HG02943 (cell line): ENCODE measurements at regions not wholly inside any gene's neighbourhood (a gene's known extent, or its start where the extent isn't known, plus 50 kb on each side); places are given as distances from the start of the nearest gene placed in this dataset.

Source experiments
- ATAC-seq: cut with Tn5 transposase; IDR thresholded peaks from one replicate; pipeline ENCODE4 v1.9.1; 2021; ENCODE audit warnings: mild to moderate bottlenecking, low read depth, moderate library complexity; ENCODE audit not compliant: unreplicated experiment

GRCh38 chr4:123826896-123827295, 430.3 kb downstream of the SPRY1 start:
- no peak for ATAC-seq

- ATAC-seq, result no peak
Measured at GRCh38 chr4:123827511-123827910, 430.9 kb downstream of the SPRY1 start.

- ATAC-seq, result no peak
Measured at GRCh38 chr4:123830930-123831329, 434.3 kb downstream of the SPRY1 start.

- ATAC-seq, result no peak
Measured at GRCh38 chr4:123832173-123833026, 435.8 kb downstream of the SPRY1 start.

GRCh38 chr4:123833171-123833643, 436.6 kb downstream of the SPRY1 start:
- no peak for ATAC-seq

GRCh38 chr4:123835831-123836590, 439.4 kb downstream of the SPRY1 start:
- no peak for ATAC-seq

GRCh38 chr4:123836851-123837595, 440.4 kb downstream of the SPRY1 start:
- ATAC-seq, result no peak

- no peak for ATAC-seq
Measured at GRCh38 chr4:123838474-123838873, 441.9 kb downstream of the SPRY1 start.

- ATAC-seq, result no peak
Measured at GRCh38 chr4:123840197-123840596, 443.6 kb downstream of the SPRY1 start.

GRCh38 chr4:123841447-123842121, 445.0 kb downstream of the SPRY1 start:
- no peak for ATAC-seq

GRCh38 chr4:123843137-123843536, 446.5 kb downstream of the SPRY1 start:
- ATAC-seq, result no peak

- ATAC-seq, result no peak
Measured at GRCh38 chr4:123844374-123844773, 447.8 kb downstream of the SPRY1 start.

- ATAC-seq, result no peak
Measured at GRCh38 chr4:123846092-123846491, 449.5 kb downstream of the SPRY1 start.

- ATAC-seq, result no peak
Measured at GRCh38 chr4:123846561-123846960, 450.0 kb downstream of the SPRY1 start.

GRCh38 chr4:123848606-123849005, 452.0 kb downstream of the SPRY1 start:
- no peak for ATAC-seq

GRCh38 chr4:123849495-123849894, 452.9 kb downstream of the SPRY1 start:
- ATAC-seq, result no peak

GRCh38 chr4:123851521-123851920, 454.9 kb downstream of the SPRY1 start:
- no peak for ATAC-seq

GRCh38 chr4:123853651-123854050, 457.1 kb downstream of the SPRY1 start:
- no peak for ATAC-seq

- no peak for ATAC-seq
Measured at GRCh38 chr4:123856689-123857545, 460.3 kb downstream of the SPRY1 start.
